AG04449 (cell line): ENCODE measurements at regions not wholly inside any gene's neighbourhood (a gene's known extent, or its start where the extent isn't known, plus 50 kb on each side); places are given as distances from the start of the nearest gene placed in this dataset.

Source experiments
- CTCF ChIA-PET: fragments of 350-600 bp; formaldehyde crosslinking; extraction: SDS; loops from one replicate; lab custom pipeline; 2021; ENCODE audit warnings: antibody characterized with exemption; lab: Yijun Ruan, JAX
- POLR2A ChIA-PET: fragments of 400-600, 350-600 bp; formaldehyde crosslinking; extraction: SDS; loops from one replicate; lab custom pipeline; 2020; ENCODE audit warnings: antibody characterized with exemption, inconsistent platforms; lab: Yijun Ruan, JAX
- DNase-seq: peaks from one replicate; pipeline ENCODE4 v3.0.0-alpha.2; 2010; ENCODE audit warnings: low read depth, low spot score
- H3K4me3 ChIP-seq: 2 replicates; pipeline ENCODE4 v1.5.1; 2011; ENCODE audit warnings: low read depth, mild to moderate bottlenecking, control low read depth, low read length
- CTCF ChIP-seq: IDR thresholded peaks from one replicate; pipeline ENCODE4 v1.5.1; 2011; ENCODE audit warnings: mild to moderate bottlenecking, moderate library complexity, low read length, control low read depth, inconsistent platforms; ENCODE audit not compliant: insufficient read depth; ENCODE audit errors: missing control alignments

DNA sequence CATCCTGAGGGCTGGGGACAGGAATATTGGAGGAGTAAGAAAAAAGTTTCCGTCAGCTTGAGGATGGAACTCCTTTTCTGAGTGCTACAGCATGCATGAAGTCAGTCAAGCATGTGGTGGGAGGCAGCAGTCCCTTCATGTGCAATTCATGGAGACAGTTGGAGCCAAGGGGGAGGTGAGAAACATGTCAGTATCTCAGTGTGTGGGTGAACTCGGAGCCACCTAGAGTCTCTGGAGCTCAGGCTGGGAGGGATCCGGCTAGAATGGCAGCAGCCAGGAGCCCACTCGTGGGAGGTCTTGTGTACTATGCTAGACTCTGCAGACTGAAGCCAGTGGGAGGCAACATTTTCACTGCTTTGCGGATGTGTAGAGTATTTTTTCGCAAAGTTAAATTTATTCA lies 60.3 kb downstream of the AVPR1A start:
- H3K4me3 ChIP-seq: no peak overlapping the region
- ChIA-PET CTCF (interaction anchor here (1.5 to 2.6 kb wide), 3 partner anchors 11 to 278 kb away, joined by 4 to 6 read pairs (median 5); no protein-coding TSS in a partner anchor), POLR2A (no interaction called here)
- TF ChIP-seq CTCF: no peak
- DNase-seq: no peak

- H3K4me3 ChIP-seq: no peak overlapping the region
- no peak for DNase-seq
- POLR2A ChIA-PET: no interaction called here
- CTCF ChIA-PET: interaction anchor here (0.9 kb wide), 1 partner anchor 15 kb away, joined by 3 read pairs; no protein-coding TSS in a partner anchor
- TF ChIP-seq CTCF: no peak
Observed at GRCh38 chr12:63086149-63086915, 64.7 kb downstream of the AVPR1A start.

DNA sequence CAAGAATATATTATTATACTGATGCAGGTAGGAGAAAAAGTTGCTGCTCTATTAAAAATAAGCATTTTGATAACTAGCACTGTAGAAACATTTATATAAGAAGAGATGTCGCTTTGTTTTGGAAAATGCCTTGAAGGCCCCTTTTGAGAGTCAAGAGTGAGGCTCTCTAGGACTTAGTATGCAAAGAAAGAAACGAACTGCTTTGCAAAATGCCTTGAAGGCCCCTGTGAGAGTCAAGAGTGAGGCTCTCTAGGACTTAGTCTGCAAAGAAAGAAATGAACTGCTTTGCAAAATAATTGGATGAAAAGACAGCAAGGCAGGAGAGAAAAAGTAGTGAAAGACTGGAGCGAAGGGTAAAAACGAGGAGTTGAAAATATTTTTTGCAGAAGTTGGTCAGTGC lies 65.9 kb downstream of the AVPR1A start:
- no peak for TF ChIP-seq CTCF
- no peak for DNase-seq
- POLR2A ChIA-PET: no interaction called here
- CTCF ChIA-PET: interaction anchor here (1.1 to 1.4 kb wide), 2 partner anchors 17 to 273 kb away, joined by 3 read pairs; no protein-coding TSS in a partner anchor
- H3K4me3 ChIP-seq: no peak overlapping the region

DNA sequence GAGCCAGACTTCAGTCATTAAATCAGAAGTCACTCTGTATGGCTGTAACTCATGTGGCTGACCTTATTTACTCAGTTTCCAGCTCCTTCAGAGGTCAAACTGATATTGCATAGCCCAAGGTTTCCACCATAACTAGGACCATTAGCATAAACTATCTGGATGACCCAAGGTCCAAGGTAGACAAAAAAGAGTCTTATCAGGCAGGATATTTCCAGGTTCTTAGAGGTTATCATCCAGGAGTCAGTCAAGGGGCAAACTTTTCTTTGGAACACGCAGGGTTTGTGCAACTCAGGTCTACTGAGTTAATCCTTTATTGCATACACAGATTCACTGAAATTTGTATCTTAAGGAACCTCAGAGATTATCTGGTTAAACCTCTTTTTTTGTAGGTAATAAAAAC lies 66.5 kb downstream of the AVPR1A start:
- ChIA-PET POLR2A (no interaction called here), CTCF (interaction anchor here (0.9 to 1.4 kb wide), 3 partner anchors 16 to 272 kb away, joined by 3 read pairs; no protein-coding TSS in a partner anchor)
- DNase-seq: no peak
- TF ChIP-seq CTCF: no peak
- H3K4me3 ChIP-seq: no peak overlapping the region

- no peak overlapping the region for H3K4me3 ChIP-seq
- ChIA-PET POLR2A (no interaction called here), CTCF (interaction anchor here (1.0 to 1.8 kb wide), 2 partner anchors 12 to 15 kb away, joined by 4 to 5 read pairs; no protein-coding TSS in a partner anchor)
- TF ChIP-seq CTCF: no peak
- DNase-seq: no peak
Observed at GRCh38 chr12:63083046-63083445, 68.0 kb downstream of the AVPR1A start.

GRCh38 chr12:63079791-63080502 lies 71.1 kb downstream of the AVPR1A start:
- ChIA-PET POLR2A (no interaction called here), CTCF (interaction anchor here (0.7 to 1.2 kb wide), 3 partner anchors 11 to 270 kb away, joined by 4 to 6 read pairs (median 4); no protein-coding TSS in a partner anchor)
- TF ChIP-seq CTCF: no peak
- no peak for DNase-seq
- H3K4me3 ChIP-seq: no peak overlapping the region
